Astrocyte of the spinal cord (primary cell): ENCODE measurements at regions not wholly inside any gene's neighbourhood (a gene's known extent, or its start where the extent isn't known, plus 50 kb on each side); places are given as distances from the start of the nearest gene placed in this dataset.

Experiments
- DNase-seq: peaks from one replicate; pipeline ENCODE4 v3.0.0; 2011; ENCODE audit warnings: low read depth, low spot score
- H3K4me3 ChIP-seq: 2 replicates; pipeline ENCODE4 v1.5.1; 2011; ENCODE audit warnings: low read depth, mild to moderate bottlenecking, low read length, moderate library complexity
- in situ Hi-C: cut with HindIII; loops from 2 replicates; pipeline ENCODE4 v1.10.0; 2017; ENCODE audit warnings: low sequenced_read_pairs
- TF ChIP-seq, protein P1 (sequence below): IDR thresholded peaks from 2 replicates; pipeline ENCODE4 v1.5.1; 2012; ENCODE audit warnings: low read depth, mild to moderate bottlenecking, low read length, inconsistent platforms

- H3K4me3 ChIP-seq: no peak overlapping the region
- in situ Hi-C loops: no loop called here
- TF ChIP-seq, protein P1, sequence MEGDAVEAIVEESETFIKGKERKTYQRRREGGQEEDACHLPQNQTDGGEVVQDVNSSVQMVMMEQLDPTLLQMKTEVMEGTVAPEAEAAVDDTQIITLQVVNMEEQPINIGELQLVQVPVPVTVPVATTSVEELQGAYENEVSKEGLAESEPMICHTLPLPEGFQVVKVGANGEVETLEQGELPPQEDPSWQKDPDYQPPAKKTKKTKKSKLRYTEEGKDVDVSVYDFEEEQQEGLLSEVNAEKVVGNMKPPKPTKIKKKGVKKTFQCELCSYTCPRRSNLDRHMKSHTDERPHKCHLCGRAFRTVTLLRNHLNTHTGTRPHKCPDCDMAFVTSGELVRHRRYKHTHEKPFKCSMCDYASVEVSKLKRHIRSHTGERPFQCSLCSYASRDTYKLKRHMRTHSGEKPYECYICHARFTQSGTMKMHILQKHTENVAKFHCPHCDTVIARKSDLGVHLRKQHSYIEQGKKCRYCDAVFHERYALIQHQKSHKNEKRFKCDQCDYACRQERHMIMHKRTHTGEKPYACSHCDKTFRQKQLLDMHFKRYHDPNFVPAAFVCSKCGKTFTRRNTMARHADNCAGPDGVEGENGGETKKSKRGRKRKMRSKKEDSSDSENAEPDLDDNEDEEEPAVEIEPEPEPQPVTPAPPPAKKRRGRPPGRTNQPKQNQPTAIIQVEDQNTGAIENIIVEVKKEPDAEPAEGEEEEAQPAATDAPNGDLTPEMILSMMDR: no peak
- DNase-seq: no peak
Measured at GRCh38 chr10:44671319-44671718, 239.8 kb upstream of the TMEM72 start.

DNA sequence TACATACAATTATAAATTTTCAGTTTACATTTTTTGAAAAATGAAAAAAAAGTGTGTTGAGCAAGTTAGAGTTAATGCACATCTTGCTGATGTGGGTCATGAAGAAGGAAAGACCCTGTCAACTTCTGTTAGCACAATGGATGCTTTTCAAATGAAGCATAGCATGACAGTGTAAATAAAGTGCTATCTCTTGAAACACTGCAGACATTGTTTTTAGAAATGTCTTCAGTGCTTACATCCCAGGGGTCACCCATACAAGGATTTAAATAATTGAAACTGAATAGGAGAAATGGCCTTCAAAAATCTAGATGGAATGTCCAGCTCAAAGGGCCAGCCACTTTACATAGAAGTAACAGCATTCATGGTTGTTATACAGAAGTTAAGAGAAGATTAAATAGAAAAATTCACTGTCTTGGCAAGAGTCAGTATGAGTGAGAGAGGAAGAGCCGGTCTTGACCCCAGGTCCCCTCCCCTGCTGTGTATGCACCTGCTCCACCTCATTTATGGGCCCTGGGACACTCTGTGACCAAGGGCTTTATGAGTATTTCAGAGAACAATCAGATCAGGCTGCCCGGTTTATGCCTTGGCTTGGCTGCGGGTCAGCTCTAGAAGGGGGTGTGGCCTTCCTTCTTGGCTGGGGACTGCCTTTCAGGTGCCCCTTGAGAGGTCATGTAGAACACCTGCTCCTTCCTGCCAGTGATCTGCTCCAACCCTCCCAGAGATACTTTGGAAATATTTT lies 237.7 kb upstream of the TMEM72 start:
- no peak for DNase-seq
- TF ChIP-seq, protein P1: no peak
- in situ Hi-C loops: no loop called here
- no peak overlapping the region for H3K4me3 ChIP-seq

- no peak overlapping the region for H3K4me3 ChIP-seq
- in situ Hi-C loops: no loop called here
- TF ChIP-seq, protein P1: no peak
- DNase-seq: no peak
Measured at GRCh38 chr10:44674536-44675386, 236.4 kb upstream of the TMEM72 start.

DNA sequence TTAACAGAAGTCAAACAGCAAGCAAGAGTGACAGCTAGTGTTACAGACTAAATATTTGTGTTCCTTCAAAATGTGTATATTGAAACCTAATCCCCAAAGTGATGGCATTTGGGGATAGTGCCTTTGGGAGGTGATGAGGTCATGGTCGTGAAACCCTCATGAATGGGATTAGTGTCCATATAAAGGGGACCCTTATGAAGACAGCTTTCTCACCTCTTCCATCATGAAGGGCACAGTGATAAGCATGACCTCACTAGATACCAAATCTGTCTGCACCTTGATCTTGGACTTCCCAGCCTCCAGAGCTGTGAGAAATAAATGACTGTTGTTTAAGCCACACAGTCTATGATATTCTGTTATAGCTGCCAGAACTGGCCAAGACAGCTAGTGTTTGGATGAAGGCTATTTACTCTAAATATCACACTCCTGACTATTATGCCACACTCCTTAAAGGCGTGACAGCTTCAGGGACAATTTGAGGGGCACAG lies 235.7 kb upstream of the TMEM72 start:
- in situ Hi-C loops: no loop called here
- DNase-seq: no peak

GRCh38 chr10:44680764-44681163 lies 230.4 kb upstream of the TMEM72 start:
- TF ChIP-seq, protein P1: no peak
- H3K4me3 ChIP-seq: no peak overlapping the region
- DNase-seq: no peak
- in situ Hi-C loops: no loop called here

More for the DNA sequence above, 235.7 kb upstream of the TMEM72 start:
- TF ChIP-seq, protein P1: no peak
- no peak overlapping the region for H3K4me3 ChIP-seq

- H3K4me3 ChIP-seq: no peak overlapping the region
- TF ChIP-seq, protein P1: no peak
- DNase-seq: no peak
- in situ Hi-C loops: no loop called here
Measured at GRCh38 chr10:44682507-44682906, 228.6 kb upstream of the TMEM72 start.
